ENCODE measurements at regions not wholly inside any gene's neighbourhood (a gene's known extent, or its start where the extent isn't known, plus 50 kb on each side); places are given as distances from the start of the nearest gene placed in this dataset.
A peak's percentile ranks its signal among the peaks of the same experiment; 100 is the strongest.
"Not testable (repeated sequence)": the region's sequence is repeated elsewhere in the genome, so short reads cannot be mapped to it uniquely, and the experiment has no call there.

DNA sequence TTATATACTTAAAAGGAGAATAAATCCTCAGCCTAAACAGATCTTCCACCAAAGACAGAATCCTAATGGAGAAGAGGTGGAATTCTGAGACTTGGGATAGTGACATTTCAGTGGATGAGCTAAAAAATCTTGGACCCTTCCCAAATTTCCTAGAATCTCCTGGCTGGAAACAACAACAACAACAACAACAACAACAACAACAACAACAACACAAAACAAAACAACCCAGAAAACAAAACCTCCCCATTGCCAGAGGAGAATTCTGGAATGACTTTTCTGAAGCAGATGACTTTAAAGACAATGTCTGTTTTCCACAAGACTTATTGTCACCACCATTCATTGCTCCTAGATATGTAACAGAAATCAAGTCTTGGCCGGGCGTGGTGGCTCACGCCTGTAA is 322.1 kb downstream of the ARL4A start:
- FAIRE-seq = no peak

- FAIRE-seq = no peak
These were observed 326.6 kb downstream of the ARL4A start for GRCh38 chr7:13014011-13014410.

DNA sequence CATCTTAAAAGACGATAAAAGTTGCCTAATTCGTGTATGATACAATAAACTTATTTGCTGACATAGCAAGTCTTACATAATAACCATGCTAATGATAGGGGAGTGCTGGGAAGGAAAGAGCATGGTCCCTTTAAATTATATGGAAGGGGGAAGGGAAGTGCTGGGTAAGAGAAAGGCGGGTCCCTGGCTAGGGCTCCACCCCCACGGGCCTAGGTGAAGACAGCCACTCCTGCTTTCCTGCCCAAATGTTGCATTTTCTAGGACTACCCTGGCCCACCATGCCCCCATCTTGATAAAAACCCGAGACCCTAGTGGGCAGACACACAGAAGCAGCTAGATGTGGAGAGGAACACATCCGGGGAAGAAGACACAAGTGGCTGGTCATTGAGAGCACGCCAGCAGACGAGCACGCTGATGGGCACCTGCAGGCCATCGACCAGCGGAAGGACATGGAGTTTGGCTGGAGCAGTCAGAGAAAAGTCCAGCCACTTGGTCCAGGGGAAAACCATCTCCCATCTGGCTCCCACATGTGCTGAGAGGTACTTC is 328.7 kb downstream of the ARL4A start:
- FAIRE-seq = no peak

DNA sequence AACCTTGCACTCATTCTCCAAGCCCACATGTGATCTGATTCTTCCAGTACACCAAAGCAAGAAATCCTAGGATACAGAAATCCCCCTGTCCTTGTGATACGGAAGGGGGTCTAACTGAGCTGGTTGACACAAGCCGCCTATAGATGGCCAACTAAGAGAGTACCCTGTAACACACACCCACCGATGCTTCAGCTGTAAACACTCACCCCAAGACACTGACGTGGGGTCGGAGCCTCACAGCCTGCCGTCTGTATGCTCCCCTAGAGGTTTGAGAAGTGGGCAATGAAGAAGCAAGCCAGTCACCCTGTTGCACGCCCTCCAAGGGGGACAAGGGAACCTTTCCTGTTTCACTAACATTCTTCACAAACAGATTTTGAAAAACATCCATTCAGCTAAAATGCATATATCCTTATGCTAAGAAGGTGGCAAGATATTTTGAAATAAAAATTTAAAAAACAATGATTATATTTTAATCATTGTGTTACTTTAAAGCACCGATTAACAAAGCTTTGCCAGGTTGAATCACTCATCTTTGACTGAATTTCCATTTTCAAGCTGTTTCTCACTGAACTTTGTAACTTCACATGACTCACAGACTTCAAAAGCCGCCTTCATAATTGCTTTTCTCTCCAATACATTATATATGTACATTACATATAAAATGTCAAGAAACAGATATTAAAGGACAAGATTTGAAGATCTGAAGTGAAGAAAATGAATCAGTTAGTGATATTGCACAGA is 329.3 kb downstream of the ARL4A start:
- FAIRE-seq = no peak

GRCh38 chr7:13017333-13017857 is 330.0 kb downstream of the ARL4A start:
- no peak for FAIRE-seq

DNA sequence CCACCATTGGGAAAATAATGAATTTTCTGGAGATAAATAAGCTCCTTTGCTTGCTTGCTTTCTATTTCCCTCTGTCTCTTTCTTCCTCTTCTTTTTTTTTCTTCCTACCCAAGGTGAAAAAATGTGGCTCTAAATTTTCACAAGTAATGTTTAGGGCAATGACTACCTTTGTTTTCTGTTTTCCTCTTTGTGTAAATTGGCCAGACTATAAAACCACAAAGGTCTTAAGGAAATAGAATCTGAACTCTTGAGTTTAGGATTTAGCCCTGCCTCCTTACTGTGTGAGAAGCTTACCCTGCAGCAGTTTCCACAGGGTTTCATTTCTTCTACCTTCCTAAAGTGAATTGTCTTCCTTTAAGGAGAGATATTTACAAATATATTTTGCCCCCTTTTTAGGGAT is 330.4 kb downstream of the ARL4A start:
- FAIRE-seq = no peak

- FAIRE-seq = no peak
These were observed 334.3 kb downstream of the ARL4A start for GRCh38 chr7:13021566-13022300.

- no peak for FAIRE-seq
These were observed 336.8 kb downstream of the ARL4A start for GRCh38 chr7:13024121-13024674.

GRCh38 chr7:13025043-13025442 is 337.6 kb downstream of the ARL4A start:
- not testable (repeated sequence) for FAIRE-seq

- FAIRE-seq = no peak
These were observed 339.9 kb downstream of the ARL4A start for GRCh38 chr7:13027321-13027720.

GRCh38 chr7:13028036-13028824 is 340.8 kb downstream of the ARL4A start:
- FAIRE-seq = peak; percentile 85

- peak; percentile 93 for FAIRE-seq
These were observed 341.3 kb downstream of the ARL4A start for GRCh38 chr7:13028825-13029099.

- FAIRE-seq = no peak
These were observed 344.0 kb downstream of the ARL4A start for GRCh38 chr7:13031468-13031867.

GRCh38 chr7:13032084-13032483 is 344.7 kb downstream of the ARL4A start:
- FAIRE-seq = no peak

DNA sequence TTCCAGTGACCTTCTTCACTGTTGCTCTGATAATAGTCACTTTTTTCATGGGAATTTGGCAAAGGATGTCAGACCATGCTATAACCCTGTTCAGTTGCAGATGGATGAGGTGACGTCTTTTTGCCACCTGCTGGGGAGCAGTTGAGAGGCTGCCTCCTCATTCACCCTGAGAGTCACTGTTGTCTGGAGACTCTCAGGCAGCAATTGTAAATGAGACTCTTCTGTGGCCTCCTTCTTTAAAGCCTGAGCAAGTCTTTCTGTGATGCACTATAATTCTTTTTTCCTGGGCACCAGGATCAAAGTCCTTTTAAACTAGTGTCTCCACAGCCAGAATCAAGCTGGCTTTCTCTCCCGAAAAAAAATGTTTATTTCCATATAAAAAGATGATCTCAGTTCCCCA is 345.1 kb downstream of the ARL4A start:
- FAIRE-seq = no peak

GRCh38 chr7:13034693-13035092 is 347.3 kb downstream of the ARL4A start:
- FAIRE-seq = no peak

- FAIRE-seq = no peak
These were observed 347.8 kb downstream of the ARL4A start for GRCh38 chr7:13035233-13035632.

- FAIRE-seq = no peak
These were observed 348.9 kb downstream of the ARL4A start for GRCh38 chr7:13036256-13036780.

- no peak for FAIRE-seq
These were observed 349.8 kb downstream of the ARL4A start for GRCh38 chr7:13037216-13037615.

- no peak for FAIRE-seq
These were observed 354.0 kb downstream of the ARL4A start for GRCh38 chr7:13041368-13041988.

- no peak for FAIRE-seq
These were observed 355.3 kb downstream of the ARL4A start for GRCh38 chr7:13042605-13043236.

DNA sequence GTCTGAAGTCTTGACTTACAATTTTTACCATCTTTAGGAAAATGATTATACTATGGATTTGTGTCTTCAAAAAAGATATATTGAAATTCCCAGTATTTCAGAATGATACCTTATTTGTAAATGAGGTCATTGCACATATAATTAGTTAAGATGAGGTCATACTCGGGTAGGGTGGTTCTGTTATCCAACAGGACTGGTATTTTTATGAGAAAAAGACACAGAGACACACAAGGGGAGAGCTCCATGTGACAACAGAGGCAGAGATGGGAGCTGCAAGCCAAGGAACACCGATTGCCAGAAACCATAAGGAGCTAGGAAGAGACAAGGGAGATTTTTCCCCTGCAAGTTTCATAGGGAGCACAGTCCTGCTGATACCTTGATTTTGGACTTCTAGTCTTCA is 356.9 kb downstream of the ARL4A start:
- no peak for FAIRE-seq
